CD14-positive monocyte (primary cell): ENCODE measurements at regions not wholly inside any gene's neighbourhood (a gene's known extent, or its start where the extent isn't known, plus 50 kb on each side); places are given as distances from the start of the nearest gene placed in this dataset.

Source experiments
- DNase-seq, 3 donors: peaks; one replicate each; pipeline ENCODE4 v3.0.0-alpha.2; 2011 to 2022
- H2AFZ ChIP-seq: 2 replicates; pipeline ENCODE4 v1.6.0; 2012; ENCODE audit warnings: mild to moderate bottlenecking, low read depth, low read length, inconsistent platforms; ENCODE audit not compliant: insufficient read depth, poor library complexity, severe bottlenecking
- H3K27ac ChIP-seq, 2 donors: 1 replicate in 1 of 2; 2 replicates in 1 of 2; pipeline ENCODE4 v1.5.1; 2012 to 2013; ENCODE audit warnings: low read length in 2 of 2, control low read depth in 1 of 2, inconsistent platforms in 1 of 2, low read depth in 1 of 2, mild to moderate bottlenecking in 1 of 2
- H3K27me3 ChIP-seq, 2 donors: one replicate each; pipeline versions ENCODE4 v1.6.0 to v1.6.1; 2011 to 2013; ENCODE audit warnings: low read length in 2 of 2; ENCODE audit not compliant: control insufficient read depth in 2 of 2, insufficient read depth in 2 of 2
- H3K36me3 ChIP-seq, 2 donors: replicated peaks in 1 of 2; 1 replicate in 1 of 2; 2 replicates in 1 of 2; pipeline versions ENCODE4 v1.5.1 to v1.6.1; 2012 to 2013; ENCODE audit warnings: low read length in 2 of 2, control low read depth in 1 of 2, inconsistent platforms in 1 of 2, mild to moderate bottlenecking in 1 of 2; ENCODE audit not compliant: insufficient read depth in 2 of 2, control insufficient read depth in 1 of 2
- H3K4me1 ChIP-seq, 2 donors: 1 replicate in 1 of 2; 2 replicates in 1 of 2; pipeline versions ENCODE4 v1.5.1 to v1.6.1; 2012 to 2013; ENCODE audit warnings: low read length in 2 of 2, control low read depth in 1 of 2, inconsistent platforms in 1 of 2, mild to moderate bottlenecking in 1 of 2, moderate library complexity in 1 of 2; ENCODE audit not compliant: insufficient read depth in 2 of 2, control insufficient read depth in 1 of 2
- H3K4me2 ChIP-seq: replicated peaks from 2 replicates; pipeline ENCODE3; 2012; ENCODE audit warnings: low read length, moderate library complexity, mild to moderate bottlenecking; ENCODE audit not compliant: poor library complexity, severe bottlenecking; ENCODE audit errors: extremely low read depth
- H3K4me3 ChIP-seq, 3 experiments: fragments of 200-600 bp in 1 of 3; sonication (generic) in 1 of 3; replicated peaks in 1 of 3; 1 replicate in 2 of 3; 2 replicates in 1 of 3; pipeline ENCODE4 v1.5.1; 2011 to 2013; ENCODE audit warnings: low read length in 3 of 3, mild to moderate bottlenecking in 3 of 3, control low read depth in 2 of 3, low read depth in 2 of 3, inconsistent platforms in 1 of 3, moderate library complexity in 1 of 3
- H3K79me2 ChIP-seq: 2 replicates; pipeline ENCODE4 v1.6.0; 2012; ENCODE audit warnings: mild to moderate bottlenecking, control low read depth, inconsistent platforms, low read length, moderate library complexity; ENCODE audit not compliant: insufficient read depth
- H3K9ac ChIP-seq: 2 replicates; pipeline ENCODE4 v1.6.0; 2017; ENCODE audit warnings: low read length, mild to moderate bottlenecking; ENCODE audit not compliant: insufficient read depth, poor library complexity, severe bottlenecking
- H3K9me3 ChIP-seq, 2 donors: replicated peaks in 1 of 2; 1 replicate in 1 of 2; 2 replicates in 1 of 2; pipeline versions ENCODE4 v1.5.1 to v1.6.1; 2012 to 2013; ENCODE audit warnings: low read length in 2 of 2, control low read depth in 1 of 2; ENCODE audit not compliant: control insufficient read depth in 1 of 2, insufficient read depth in 1 of 2
- H4K20me1 ChIP-seq: 2 replicates; pipeline ENCODE4 v1.6.0; 2012; ENCODE audit warnings: mild to moderate bottlenecking, low read length, control low read depth, moderate library complexity; ENCODE audit not compliant: insufficient read depth
- H3K27ac Mint-ChIP-seq, 7 donors: one replicate each; pipeline ENCODE4 v1.8.0; 2020; ENCODE audit warnings: mild to moderate bottlenecking in 7 of 7, mixed read lengths in 7 of 7, moderate library complexity in 6 of 7, inconsistent platforms in 2 of 7
- H3K27me3 Mint-ChIP-seq, 3 donors: one replicate each; pipeline ENCODE4 v1.8.0; 2021 to 2022; ENCODE audit warnings: low read depth in 3 of 3, mild to moderate bottlenecking in 3 of 3, mixed read lengths in 3 of 3, moderate library complexity in 3 of 3, inconsistent platforms in 1 of 3
- H3K36me3 Mint-ChIP-seq, 2 donors: one replicate each; pipeline ENCODE4 v1.8.0; 2020; ENCODE audit warnings: mixed read lengths in 2 of 2, inconsistent platforms in 1 of 2, mild to moderate bottlenecking in 1 of 2
- H3K4me1 Mint-ChIP-seq: one replicate; pipeline ENCODE4 v1.8.0; 2020; ENCODE audit warnings: mild to moderate bottlenecking, mixed read lengths
- H3K4me3 Mint-ChIP-seq, 2 donors: one replicate each; pipeline ENCODE4 v1.8.0; 2020; ENCODE audit warnings: mild to moderate bottlenecking in 2 of 2, mixed read lengths in 2 of 2, moderate library complexity in 1 of 2
- H3K9me3 Mint-ChIP-seq, 7 donors: one replicate each; pipeline ENCODE4 v1.8.0; 2020 to 2022; ENCODE audit warnings: mixed read lengths in 7 of 7, mild to moderate bottlenecking in 6 of 7, moderate library complexity in 6 of 7, inconsistent platforms in 2 of 7
- WGBS: methylation state at CpG from one replicate; pipeline ENCODE4 v1.1.5; 2013; ENCODE audit warnings: missing lambda C conversion rate; ENCODE audit not compliant: insufficient coverage; 5-methylcytosine and 5-hydroxymethylcytosine counted together
- intact Hi-C, 2 donors: fragments of 100-400 bp; cut with micrococcal nuclease; formaldehyde crosslinking; loops; one replicate each; pipeline versions ENCODE4 v1.15.0 to v1.15.1; 2023
- TF ChIP-seq, protein P1 (sequence below): fragments of 200-600 bp; IDR thresholded peaks from one replicate; pipeline ENCODE4 v1.8.0; 2022; ENCODE audit warnings: antibody characterized with exemption, mild to moderate bottlenecking

GRCh38 chr14:26056036-26056616, 541.7 kb downstream of the NOVA1 start:
- Histone ChIP-seq H3K36me3 (no peaks in the 10 kb centered on the region), H4K20me1 (no peaks in the 10 kb centered on the region), H3K4me3 (no peak overlapping the region), H2AFZ (no peak overlapping the region), H3K9ac (no peak overlapping the region), H3K9me3 (peaks cover 0 to 5% of the 10 kb centered on the region in 2 donors), H3K4me2 (no peak overlapping the region), H3K4me1 (no peaks in the 10 kb centered on the region), H3K27ac (no peak overlapping the region), H3K79me2 (no peaks in the 10 kb centered on the region), H3K27me3 (no peaks in the 10 kb centered on the region)
- H3K9me3 Mint-ChIP-seq = peaks cover 0 to 7% (median 2%) of the 10 kb centered on the region in 7 donors
- no peaks in the 10 kb centered on the region for H3K27me3 Mint-ChIP-seq
- H3K27ac Mint-ChIP-seq = no peak overlapping the region
- intact Hi-C loops = no loop called here
- H3K4me3 Mint-ChIP-seq = no peak overlapping the region
- TF ChIP-seq, protein P1, sequence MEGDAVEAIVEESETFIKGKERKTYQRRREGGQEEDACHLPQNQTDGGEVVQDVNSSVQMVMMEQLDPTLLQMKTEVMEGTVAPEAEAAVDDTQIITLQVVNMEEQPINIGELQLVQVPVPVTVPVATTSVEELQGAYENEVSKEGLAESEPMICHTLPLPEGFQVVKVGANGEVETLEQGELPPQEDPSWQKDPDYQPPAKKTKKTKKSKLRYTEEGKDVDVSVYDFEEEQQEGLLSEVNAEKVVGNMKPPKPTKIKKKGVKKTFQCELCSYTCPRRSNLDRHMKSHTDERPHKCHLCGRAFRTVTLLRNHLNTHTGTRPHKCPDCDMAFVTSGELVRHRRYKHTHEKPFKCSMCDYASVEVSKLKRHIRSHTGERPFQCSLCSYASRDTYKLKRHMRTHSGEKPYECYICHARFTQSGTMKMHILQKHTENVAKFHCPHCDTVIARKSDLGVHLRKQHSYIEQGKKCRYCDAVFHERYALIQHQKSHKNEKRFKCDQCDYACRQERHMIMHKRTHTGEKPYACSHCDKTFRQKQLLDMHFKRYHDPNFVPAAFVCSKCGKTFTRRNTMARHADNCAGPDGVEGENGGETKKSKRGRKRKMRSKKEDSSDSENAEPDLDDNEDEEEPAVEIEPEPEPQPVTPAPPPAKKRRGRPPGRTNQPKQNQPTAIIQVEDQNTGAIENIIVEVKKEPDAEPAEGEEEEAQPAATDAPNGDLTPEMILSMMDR = no peak
- DNase-seq = no peak
- no CpG with 5 or more reads among the region's 6 CpGs for WGBS
- H3K4me1 Mint-ChIP-seq = no peaks in the 10 kb centered on the region
- H3K36me3 Mint-ChIP-seq = no peaks in the 10 kb centered on the region

- Histone ChIP-seq H2AFZ (no peak overlapping the region), H3K4me1 (no peaks in the 10 kb centered on the region), H3K27me3 (no peaks in the 10 kb centered on the region), H4K20me1 (no peaks in the 10 kb centered on the region), H3K36me3 (no peaks in the 10 kb centered on the region), H3K4me2 (no peak overlapping the region), H3K27ac (no peak overlapping the region), H3K9ac (no peak overlapping the region), H3K4me3 (no peak overlapping the region), H3K79me2 (no peaks in the 10 kb centered on the region), H3K9me3 (no peaks in the 10 kb centered on the region)
- no peak for DNase-seq
- Mint-ChIP-seq H3K36me3 (no peaks in the 10 kb centered on the region), H3K4me3 (no peak overlapping the region), H3K27ac (no peak overlapping the region), H3K4me1 (no peaks in the 10 kb centered on the region), H3K9me3 (peaks cover 0 to 3% (median 0%) of the 10 kb centered on the region in 7 donors), H3K27me3 (no peaks in the 10 kb centered on the region)
- TF ChIP-seq, protein P1 = no peak
- intact Hi-C loops = no loop called here
Measured at GRCh38 chr14:26032348-26032747, 565.5 kb downstream of the NOVA1 start.
